GM23248 (cell line): ENCODE measurements at regions not wholly inside any gene's neighbourhood (a gene's known extent, or its start where the extent isn't known, plus 50 kb on each side); places are given as distances from the start of the nearest gene placed in this dataset.

Source experiments
- EZH2 ChIP-seq: fragments of 200-600 bp; sonication (generic); IDR thresholded peaks from 2 replicates; pipeline ENCODE4 v1.6.1; 2018; ENCODE audit warnings: antibody characterized with exemption, mild to moderate bottlenecking; ENCODE audit not compliant: insufficient read depth, poor library complexity, severe bottlenecking
- EZH2phosphoT487 ChIP-seq: fragments of 200-600 bp; sonication (generic); IDR thresholded peaks from 2 replicates; pipeline ENCODE4 v1.6.1; 2018; ENCODE audit warnings: antibody characterized with exemption, moderate library complexity, mild to moderate bottlenecking, low read depth; ENCODE audit not compliant: insufficient read depth

GRCh38 chr7:36070230-36070629 lies 82.8 kb upstream of the EEPD1 start:
- TF ChIP-seq EZH2: no peak
- TF ChIP-seq EZH2phosphoT487: no peak
